ENCODE measurements at regions not wholly inside any gene's neighbourhood (a gene's known extent, or its start where the extent isn't known, plus 50 kb on each side); places are given as distances from the start of the nearest gene placed in this dataset.

DNA sequence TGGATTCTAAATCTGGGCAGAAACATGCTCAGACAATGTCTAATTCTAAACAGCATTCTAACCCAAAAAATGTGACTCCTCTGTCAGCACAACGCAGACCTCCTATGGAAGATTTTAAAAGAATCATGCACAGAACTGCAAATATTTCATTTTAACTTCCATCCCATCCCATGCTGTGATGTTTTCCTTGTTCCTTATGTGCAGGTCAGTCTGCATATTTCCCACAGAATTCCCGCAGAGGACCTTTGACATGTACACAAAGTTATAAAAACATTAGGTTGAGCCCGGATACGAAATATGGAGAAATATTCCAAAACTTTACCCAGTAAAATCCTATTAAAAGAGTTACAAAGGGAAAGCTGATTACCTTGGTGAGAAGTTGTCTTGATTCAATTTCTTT is 467.1 kb upstream of the EPHA7 start:
- TF ChIP-seq, protein P1, sequence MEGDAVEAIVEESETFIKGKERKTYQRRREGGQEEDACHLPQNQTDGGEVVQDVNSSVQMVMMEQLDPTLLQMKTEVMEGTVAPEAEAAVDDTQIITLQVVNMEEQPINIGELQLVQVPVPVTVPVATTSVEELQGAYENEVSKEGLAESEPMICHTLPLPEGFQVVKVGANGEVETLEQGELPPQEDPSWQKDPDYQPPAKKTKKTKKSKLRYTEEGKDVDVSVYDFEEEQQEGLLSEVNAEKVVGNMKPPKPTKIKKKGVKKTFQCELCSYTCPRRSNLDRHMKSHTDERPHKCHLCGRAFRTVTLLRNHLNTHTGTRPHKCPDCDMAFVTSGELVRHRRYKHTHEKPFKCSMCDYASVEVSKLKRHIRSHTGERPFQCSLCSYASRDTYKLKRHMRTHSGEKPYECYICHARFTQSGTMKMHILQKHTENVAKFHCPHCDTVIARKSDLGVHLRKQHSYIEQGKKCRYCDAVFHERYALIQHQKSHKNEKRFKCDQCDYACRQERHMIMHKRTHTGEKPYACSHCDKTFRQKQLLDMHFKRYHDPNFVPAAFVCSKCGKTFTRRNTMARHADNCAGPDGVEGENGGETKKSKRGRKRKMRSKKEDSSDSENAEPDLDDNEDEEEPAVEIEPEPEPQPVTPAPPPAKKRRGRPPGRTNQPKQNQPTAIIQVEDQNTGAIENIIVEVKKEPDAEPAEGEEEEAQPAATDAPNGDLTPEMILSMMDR (IDR thresholded peaks at IDR 0.05) = no peak
- ATAC-seq (no peak), DNase-seq (no peak)
- no peaks in the 10 kb centered on the region for H3K9me3 ChIP-seq
- H3K4me1 ChIP-seq = no peaks in the 10 kb centered on the region
- H3K27ac ChIP-seq = no peak overlapping the region
- H3K27me3 ChIP-seq = no peaks in the 10 kb centered on the region
- H3K36me3 ChIP-seq = no peaks in the 10 kb centered on the region
- intact Hi-C loops (cut with DNase I) = no loop called here
- H3K4me3 ChIP-seq = no peak overlapping the region

DNA sequence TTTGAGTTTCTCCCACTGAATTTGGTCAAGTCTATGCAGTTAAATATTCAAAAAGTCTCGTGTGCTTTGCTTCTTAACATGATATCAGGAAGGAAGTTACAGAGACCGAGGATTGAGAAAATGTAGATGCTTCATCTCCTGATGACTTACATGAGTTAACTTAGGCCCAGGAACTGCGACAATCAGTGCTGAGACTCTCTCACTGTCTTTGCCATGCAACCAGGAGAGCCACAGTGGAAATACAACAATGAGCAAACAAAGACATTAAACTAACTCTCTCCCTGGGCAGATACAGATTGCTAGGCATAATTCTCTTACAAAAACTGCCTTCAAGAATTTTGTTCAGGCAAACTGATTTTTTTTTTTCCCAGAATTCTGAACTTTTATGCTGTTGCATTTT is 440.6 kb upstream of the EPHA7 start:
- Histone ChIP-seq H3K27me3 (no peaks in the 10 kb centered on the region), H3K4me3 (no peak overlapping the region), H3K36me3 (no peaks in the 10 kb centered on the region), H3K27ac (no peak overlapping the region), H3K9me3 (no peaks in the 10 kb centered on the region), H3K4me1 (no peaks in the 10 kb centered on the region)
- DNase-seq (no peak), ATAC-seq (no peak)
- intact Hi-C loops (cut with DNase I) = no loop called here
- TF ChIP-seq, protein P1 (IDR thresholded peaks at IDR 0.05) = no peak

DNA sequence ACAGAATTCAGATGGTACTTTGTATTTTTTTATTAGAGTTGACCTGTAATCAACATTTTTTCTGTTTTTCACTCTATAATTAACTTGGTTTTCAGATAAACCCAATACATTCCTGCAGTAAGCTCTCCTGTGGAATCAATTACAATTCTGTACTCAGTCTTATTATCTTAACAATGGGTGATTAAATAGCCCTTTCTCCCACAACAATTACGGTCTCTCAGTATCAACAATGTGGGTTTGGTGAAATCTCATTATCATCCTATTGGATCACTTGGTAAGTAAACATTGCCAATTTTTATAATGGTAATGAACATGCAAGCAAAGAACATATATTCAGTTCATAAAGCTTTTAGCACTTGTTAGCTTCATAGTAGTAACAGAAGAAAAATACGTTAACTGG is 438.9 kb upstream of the EPHA7 start:
- Histone ChIP-seq H3K27me3 (no peaks in the 10 kb centered on the region), H3K27ac (no peak overlapping the region), H3K9me3 (no peaks in the 10 kb centered on the region), H3K4me1 (no peaks in the 10 kb centered on the region), H3K36me3 (no peaks in the 10 kb centered on the region), H3K4me3 (no peak overlapping the region)
- TF ChIP-seq, protein P1 (IDR thresholded peaks at IDR 0.05) = no peak
- DNase-seq = no peak
- no peak for ATAC-seq
- intact Hi-C loops (cut with DNase I) = no loop called here

DNA sequence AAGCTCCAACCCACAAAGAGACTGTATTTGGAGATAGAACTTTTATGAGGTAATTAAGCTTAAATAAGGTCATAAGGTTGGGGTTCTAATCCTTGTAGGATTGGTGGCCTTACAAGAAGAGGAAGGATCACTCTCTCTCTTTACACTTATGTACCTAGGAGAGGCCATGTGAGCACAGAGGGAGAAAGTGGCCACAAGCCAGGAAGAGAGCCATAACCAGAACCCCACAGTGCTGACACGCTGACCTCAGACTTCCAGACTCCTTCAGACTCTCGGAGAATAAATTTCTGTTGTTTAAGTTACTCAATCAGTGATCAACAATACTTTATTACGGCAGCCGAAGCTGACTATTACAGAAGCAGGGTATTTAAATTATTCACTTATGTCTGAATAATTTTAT is 430.5 kb upstream of the EPHA7 start:
- Histone ChIP-seq H3K9me3 (no peaks in the 10 kb centered on the region), H3K4me3 (no peak overlapping the region), H3K4me1 (no peaks in the 10 kb centered on the region), H3K27me3 (no peaks in the 10 kb centered on the region), H3K27ac (no peak overlapping the region), H3K36me3 (no peaks in the 10 kb centered on the region)
- TF ChIP-seq, protein P1 (IDR thresholded peaks at IDR 0.05) = no peak
- ATAC-seq = no peak
- DNase-seq = no peak
- intact Hi-C loops (cut with DNase I) = no loop called here

DNA sequence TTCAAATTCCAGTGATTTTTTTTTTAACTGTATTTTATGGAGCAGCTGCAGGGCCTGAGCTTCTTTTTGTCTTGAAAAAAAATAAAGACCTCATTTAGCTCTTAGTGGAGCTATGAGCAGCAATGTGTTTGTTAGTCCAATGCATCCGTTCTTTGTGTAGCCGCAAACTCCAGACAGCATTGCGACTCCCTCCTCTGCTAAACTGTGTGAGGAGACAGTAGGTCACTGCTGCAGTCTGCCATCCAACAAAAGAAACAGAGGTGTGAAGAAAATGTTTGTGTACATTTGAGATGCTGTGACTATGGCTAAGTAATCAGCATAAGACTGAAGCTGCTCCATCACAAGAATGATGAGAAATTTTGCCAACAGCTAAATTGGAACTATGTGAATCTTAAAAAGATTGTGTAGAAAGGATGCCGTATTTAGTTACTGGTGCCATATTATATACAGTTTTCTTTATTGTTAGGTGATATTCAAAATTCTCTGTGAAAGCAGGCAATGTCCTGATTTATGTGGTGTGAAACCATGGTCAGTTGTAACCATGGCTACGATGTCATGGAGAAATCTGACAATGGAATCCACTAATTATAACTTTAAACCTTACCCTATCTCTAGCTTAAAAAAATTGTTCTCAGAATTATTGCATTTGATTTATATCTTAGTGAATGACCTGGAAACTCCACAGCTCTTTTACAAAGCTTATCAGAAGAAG is 428.8 kb upstream of the EPHA7 start:
- Histone ChIP-seq H3K4me1 (no peaks in the 10 kb centered on the region), H3K27me3 (no peaks in the 10 kb centered on the region), H3K9me3 (no peaks in the 10 kb centered on the region), H3K27ac (no peak overlapping the region), H3K4me3 (no peak overlapping the region), H3K36me3 (no peaks in the 10 kb centered on the region)
- DNase-seq (no peak), ATAC-seq (no peak)
- TF ChIP-seq, protein P1 (IDR thresholded peaks at IDR 0.05) = no peak
- intact Hi-C loops (cut with DNase I) = no loop called here
